Astrocyte of the spinal cord (primary cell): ENCODE measurements at regions not wholly inside any gene's neighbourhood (a gene's known extent, or its start where the extent isn't known, plus 50 kb on each side); places are given as distances from the start of the nearest gene placed in this dataset.

Experiments used
- DNase-seq: peaks from one replicate; pipeline ENCODE4 v3.0.0; 2011; ENCODE audit warnings: low read depth, low spot score
- H3K4me3 ChIP-seq: 2 replicates; pipeline ENCODE4 v1.5.1; 2011; ENCODE audit warnings: low read depth, mild to moderate bottlenecking, low read length, moderate library complexity
- CTCF ChIP-seq: IDR thresholded peaks from 2 replicates; pipeline ENCODE4 v1.5.1; 2012; ENCODE audit warnings: low read depth, mild to moderate bottlenecking, low read length, inconsistent platforms
- in situ Hi-C: cut with HindIII; loops from 2 replicates; pipeline ENCODE4 v1.10.0; 2017; ENCODE audit warnings: low sequenced_read_pairs

DNA sequence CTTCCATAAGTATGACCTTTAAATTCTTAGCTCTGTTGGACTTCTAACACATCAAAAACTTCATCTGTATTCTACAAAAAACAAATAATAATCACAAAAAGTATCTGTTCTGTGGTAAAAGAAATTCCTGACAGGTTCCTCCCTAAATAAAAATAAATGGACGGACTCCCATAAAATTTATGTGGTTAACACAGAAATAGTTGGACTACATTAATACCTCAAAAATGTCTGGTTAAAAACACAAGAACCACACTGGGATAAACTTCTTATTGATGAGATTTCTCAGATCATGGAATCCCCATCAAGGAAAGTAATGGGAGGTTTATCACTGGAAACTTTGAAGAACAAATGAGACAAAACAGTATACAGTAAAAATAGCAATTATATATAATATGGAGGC is 172.4 kb downstream of the MOXD1 start:
- in situ Hi-C loops = no loop called here
- no peak overlapping the region for H3K4me3 ChIP-seq
- peak; percentile 43 for DNase-seq
- TF ChIP-seq CTCF = no peak

DNA sequence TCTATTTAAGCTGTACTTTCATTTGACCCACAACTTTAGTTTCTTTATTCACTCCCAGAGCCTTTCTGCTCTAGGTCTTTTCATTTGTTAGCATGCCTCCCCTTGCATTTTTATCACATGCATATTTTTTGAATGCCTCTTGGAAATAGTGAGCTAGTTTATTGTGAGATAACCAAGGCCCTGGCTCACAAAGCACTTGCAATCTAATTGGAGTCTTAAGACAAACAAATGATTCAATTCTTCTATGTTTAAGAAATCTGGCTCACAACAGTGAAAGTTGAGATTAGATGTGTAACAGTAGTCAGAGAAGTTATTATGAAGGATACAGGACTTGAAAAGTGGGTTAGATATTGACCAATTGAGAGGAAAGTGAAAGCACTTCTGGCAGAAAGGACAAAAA is 173.4 kb downstream of the MOXD1 start:
- no peak overlapping the region for H3K4me3 ChIP-seq
- DNase-seq = peak; percentile 74
- in situ Hi-C loops = no loop called here
- no peak for TF ChIP-seq CTCF

GRCh38 chr6:132224943-132225342 is 176.3 kb downstream of the MOXD1 start:
- no peak for TF ChIP-seq CTCF
- no peak for DNase-seq
- no peak overlapping the region for H3K4me3 ChIP-seq
- in situ Hi-C loops = no loop called here

GRCh38 chr6:132220800-132221199 is 180.5 kb downstream of the MOXD1 start:
- in situ Hi-C loops = no loop called here
- no peak overlapping the region for H3K4me3 ChIP-seq
- no peak for DNase-seq
- TF ChIP-seq CTCF = no peak

- no peak overlapping the region for H3K4me3 ChIP-seq
- in situ Hi-C loops = no loop called here
- TF ChIP-seq CTCF = no peak
- DNase-seq = no peak
Measured at GRCh38 chr6:132219901-132220300, 181.4 kb downstream of the MOXD1 start.

GRCh38 chr6:132218059-132218696 is 183.1 kb downstream of the MOXD1 start:
- H3K4me3 ChIP-seq = no peak overlapping the region
- in situ Hi-C loops = no loop called here
- TF ChIP-seq CTCF = peak; percentile 44
- DNase-seq = peak; percentile 69
